CD4-positive, alpha-beta memory T cell (primary cell): ENCODE measurements at regions not wholly inside any gene's neighbourhood (a gene's known extent, or its start where the extent isn't known, plus 50 kb on each side); places are given as distances from the start of the nearest gene placed in this dataset.

Experiments used
- CTCF ChIA-PET: fragments of 350-600 bp; sonication (Branson Sonifier 250); formaldehyde crosslinking; loops from one replicate; lab custom pipeline; 2021; ENCODE audit warnings: inconsistent platforms; ENCODE audit not compliant: partially characterized antibody; lab: Charles Lee
- POLR2A ChIA-PET: fragments of 350-600 bp; sonication (Branson Sonifier 250); formaldehyde crosslinking; loops from one replicate; lab custom pipeline; 2021; ENCODE audit not compliant: partially characterized antibody; lab: Charles Lee
- DNase-seq, 5 donors: peaks; one replicate each; pipeline versions ENCODE4 v3.0.0 to v3.0.0-alpha.2; 2020 to 2022; ENCODE audit warnings: mixed read lengths in 1 of 5
- H3K27ac ChIP-seq: one replicate; pipeline ENCODE4 v1.7.0; 2013; ENCODE audit warnings: low read depth, low read length
- H3K27me3 ChIP-seq: 2 replicates; pipeline ENCODE4 v1.7.0; 2013; ENCODE audit warnings: mild to moderate bottlenecking, low read length, moderate library complexity; ENCODE audit not compliant: insufficient read depth
- H3K36me3 ChIP-seq: 2 replicates; pipeline ENCODE4 v1.7.0; 2013; ENCODE audit warnings: mild to moderate bottlenecking, low read length, moderate library complexity; ENCODE audit not compliant: insufficient read depth
- H3K4me1 ChIP-seq: 2 replicates; pipeline ENCODE4 v1.7.0; 2013; ENCODE audit warnings: mild to moderate bottlenecking, low read length, moderate library complexity; ENCODE audit not compliant: insufficient read depth
- H3K4me3 ChIP-seq, 2 donors: one replicate each; pipeline ENCODE4 v1.7.0; 2013; ENCODE audit warnings: low read length in 2 of 2, mild to moderate bottlenecking in 1 of 2
- H3K9me3 ChIP-seq, 2 donors: one replicate each; pipeline ENCODE4 v1.7.0; 2013; ENCODE audit warnings: low read length in 2 of 2, control low read depth in 1 of 2; ENCODE audit not compliant: control insufficient read depth in 1 of 2
- H3K27ac Mint-ChIP-seq, 7 donors: one replicate each; pipeline ENCODE4 v1.8.0; 2020 to 2021; ENCODE audit warnings: mixed read lengths in 7 of 7, mild to moderate bottlenecking in 6 of 7, inconsistent platforms in 3 of 7, moderate library complexity in 3 of 7
- H3K27me3 Mint-ChIP-seq, 2 donors: one replicate each; pipeline ENCODE4 v1.8.0; 2020 to 2021; ENCODE audit warnings: mixed read lengths in 2 of 2
- H3K36me3 Mint-ChIP-seq, 2 donors: one replicate each; pipeline ENCODE4 v1.8.0; 2020 to 2021; ENCODE audit warnings: mixed read lengths in 2 of 2, inconsistent platforms in 1 of 2, mild to moderate bottlenecking in 1 of 2
- H3K4me1 Mint-ChIP-seq, 4 donors: one replicate each; pipeline ENCODE4 v1.8.0; 2020 to 2021; ENCODE audit warnings: mixed read lengths in 4 of 4, mild to moderate bottlenecking in 1 of 4
- H3K4me3 Mint-ChIP-seq, 8 donors: one replicate each; pipeline ENCODE4 v1.8.0; 2020 to 2021; ENCODE audit warnings: mixed read lengths in 8 of 8, mild to moderate bottlenecking in 7 of 8, moderate library complexity in 6 of 8, inconsistent platforms in 3 of 8
- H3K9me3 Mint-ChIP-seq, 8 donors: one replicate each; pipeline ENCODE4 v1.8.0; 2020 to 2021; ENCODE audit warnings: mixed read lengths in 8 of 8, mild to moderate bottlenecking in 5 of 8, inconsistent platforms in 3 of 8, moderate library complexity in 1 of 8
- intact Hi-C: fragments of 100-400 bp; cut with micrococcal nuclease; formaldehyde crosslinking; loops from one replicate; pipeline ENCODE4 v1.15.1; 2023

GRCh38 chr6:6376845-6377244 is 56.4 kb upstream of the F13A1 start:
- DNase-seq, result no peak
- ChIA-PET CTCF (no interaction called here), POLR2A (no interaction called here)
- Mint-ChIP-seq H3K27me3 (peaks cover 0 to 1% of the 10 kb centered on the region in 2 donors), H3K36me3 (no peaks in the 10 kb centered on the region), H3K27ac (no peak overlapping the region), H3K4me1 (no peaks in the 10 kb centered on the region), H3K4me3 (no peak overlapping the region), H3K9me3 (peaks cover 0 to 7% (median 2%) of the 10 kb centered on the region in 8 donors)
- Histone ChIP-seq H3K4me1 (no peaks in the 10 kb centered on the region), H3K4me3 (no peak overlapping the region), H3K27ac (no peak overlapping the region), H3K27me3 (no peaks in the 10 kb centered on the region), H3K36me3 (no peaks in the 10 kb centered on the region), H3K9me3 (no peaks in the 10 kb centered on the region)
- intact Hi-C loops, result no loop called here

GRCh38 chr6:6377621-6378020 is 57.2 kb upstream of the F13A1 start:
- intact Hi-C loops, result no loop called here
- Histone ChIP-seq H3K9me3 (no peaks in the 10 kb centered on the region), H3K27ac (no peak overlapping the region), H3K4me3 (no peak overlapping the region), H3K36me3 (no peaks in the 10 kb centered on the region), H3K4me1 (no peaks in the 10 kb centered on the region), H3K27me3 (no peaks in the 10 kb centered on the region)
- no peak for DNase-seq
- peaks cover 0 to 4% (median under 1%) of the 10 kb centered on the region in 8 donors for H3K9me3 Mint-ChIP-seq
- CTCF ChIA-PET, result no interaction called here
- H3K27me3 Mint-ChIP-seq, result peaks cover 0 to 1% of the 10 kb centered on the region in 2 donors
- H3K36me3 Mint-ChIP-seq, result no peaks in the 10 kb centered on the region
- no peak overlapping the region for H3K27ac Mint-ChIP-seq
- POLR2A ChIA-PET, result no interaction called here
- no peak overlapping the region for H3K4me3 Mint-ChIP-seq
- no peaks in the 10 kb centered on the region for H3K4me1 Mint-ChIP-seq

- ChIA-PET POLR2A (no interaction called here), CTCF (no interaction called here)
- Histone ChIP-seq H3K27ac (no peak overlapping the region), H3K27me3 (no peaks in the 10 kb centered on the region), H3K9me3 (no peaks in the 10 kb centered on the region), H3K4me1 (no peaks in the 10 kb centered on the region), H3K4me3 (no peak overlapping the region), H3K36me3 (no peaks in the 10 kb centered on the region)
- H3K4me1 Mint-ChIP-seq, result no peaks in the 10 kb centered on the region
- no peak for DNase-seq
- no peaks in the 10 kb centered on the region for H3K27me3 Mint-ChIP-seq
- H3K27ac Mint-ChIP-seq, result no peak overlapping the region
- no peaks in the 10 kb centered on the region for H3K36me3 Mint-ChIP-seq
- no peak overlapping the region for H3K4me3 Mint-ChIP-seq
- intact Hi-C loops, result no loop called here
- H3K9me3 Mint-ChIP-seq, result peaks cover 0 to 3% (median under 1%) of the 10 kb centered on the region in 8 donors
Measured at GRCh38 chr6:6379573-6379972, 59.1 kb upstream of the F13A1 start.

GRCh38 chr6:6384520-6384919 is 64.1 kb upstream of the F13A1 start:
- peaks cover 0 to 2% (median 0%) of the 10 kb centered on the region in 8 donors for H3K9me3 Mint-ChIP-seq
- CTCF ChIA-PET, result no interaction called here
- POLR2A ChIA-PET, result no interaction called here

GRCh38 chr6:6386010-6386409 is 65.5 kb upstream of the F13A1 start:
- CTCF ChIA-PET, result no interaction called here

More at GRCh38 chr6:6384520-6384919, 64.1 kb upstream of the F13A1 start:
- no peaks in the 10 kb centered on the region for H3K9me3 ChIP-seq
- H3K27ac Mint-ChIP-seq, result no peak overlapping the region
- H3K4me3 ChIP-seq, result no peak overlapping the region
- DNase-seq, result no peak
- H3K4me1 ChIP-seq, result no peaks in the 10 kb centered on the region
- H3K36me3 ChIP-seq, result no peaks in the 10 kb centered on the region
- H3K27ac ChIP-seq, result no peak overlapping the region
- no peak overlapping the region for H3K4me3 Mint-ChIP-seq
- H3K4me1 Mint-ChIP-seq, result no peaks in the 10 kb centered on the region
- H3K27me3 ChIP-seq, result no peaks in the 10 kb centered on the region
- no peaks in the 10 kb centered on the region for H3K36me3 Mint-ChIP-seq
- H3K27me3 Mint-ChIP-seq, result peaks cover 3 to 6% of the 10 kb centered on the region in 2 donors
- intact Hi-C loops, result no loop called here

GRCh38 chr6:6390849-6391602 is 70.6 kb upstream of the F13A1 start:
- intact Hi-C loops, result no loop called here
- POLR2A ChIA-PET, result no interaction called here
- H3K27me3 ChIP-seq, result no peaks in the 10 kb centered on the region
- CTCF ChIA-PET, result no interaction called here
- peaks cover 4 to 12% of the 10 kb centered on the region in 2 donors for H3K27me3 Mint-ChIP-seq
- H3K4me3 ChIP-seq, result no peak overlapping the region
- no peak overlapping the region for H3K27ac ChIP-seq
- no peaks in the 10 kb centered on the region for H3K9me3 ChIP-seq
- peaks cover 0 to 2% (median 0%) of the 10 kb centered on the region in 8 donors for H3K9me3 Mint-ChIP-seq
- H3K36me3 Mint-ChIP-seq, result no peaks in the 10 kb centered on the region
- H3K36me3 ChIP-seq, result no peaks in the 10 kb centered on the region
- no peak for DNase-seq
- no peaks in the 10 kb centered on the region for H3K4me1 Mint-ChIP-seq
- H3K4me1 ChIP-seq, result no peaks in the 10 kb centered on the region
- H3K27ac Mint-ChIP-seq, result no peak overlapping the region
- H3K4me3 Mint-ChIP-seq, result no peak overlapping the region

More at GRCh38 chr6:6386010-6386409, 65.5 kb upstream of the F13A1 start:
- POLR2A ChIA-PET, result no interaction called here
- no peak overlapping the region for H3K27ac Mint-ChIP-seq
- peaks cover 6% of the 10 kb centered on the region in 2 donors for H3K27me3 Mint-ChIP-seq
- no peaks in the 10 kb centered on the region for H3K4me1 Mint-ChIP-seq
- Histone ChIP-seq H3K27me3 (no peaks in the 10 kb centered on the region), H3K4me3 (no peak overlapping the region), H3K36me3 (no peaks in the 10 kb centered on the region), H3K4me1 (no peaks in the 10 kb centered on the region), H3K9me3 (no peaks in the 10 kb centered on the region), H3K27ac (no peak overlapping the region)
- DNase-seq, result no peak
- intact Hi-C loops, result no loop called here
- H3K36me3 Mint-ChIP-seq, result no peaks in the 10 kb centered on the region
- H3K9me3 Mint-ChIP-seq, result peaks cover 0 to 2% (median 0%) of the 10 kb centered on the region in 8 donors
- no peak overlapping the region for H3K4me3 Mint-ChIP-seq

GRCh38 chr6:6392214-6393068 is 72.0 kb upstream of the F13A1 start:
- Histone ChIP-seq H3K9me3 (no peaks in the 10 kb centered on the region), H3K27ac (no peak overlapping the region), H3K36me3 (no peaks in the 10 kb centered on the region), H3K4me3 (no peak overlapping the region), H3K27me3 (no peaks in the 10 kb centered on the region), H3K4me1 (no peaks in the 10 kb centered on the region)
- Mint-ChIP-seq H3K36me3 (no peaks in the 10 kb centered on the region), H3K4me3 (no peak overlapping the region), H3K27me3 (peaks cover 3 to 16% of the 10 kb centered on the region in 2 donors), H3K4me1 (no peaks in the 10 kb centered on the region), H3K27ac (no peak overlapping the region), H3K9me3 (peaks cover 0 to 2% (median 0%) of the 10 kb centered on the region in 8 donors)
- no peak for DNase-seq
- intact Hi-C loops, result no loop called here
- ChIA-PET POLR2A (no interaction called here), CTCF (no interaction called here)
